Erythroblast (primary cell): ENCODE measurements at regions not wholly inside any gene's neighbourhood (a gene's known extent, or its start where the extent isn't known, plus 50 kb on each side); places are given as distances from the start of the nearest gene placed in this dataset.

Experiments
- GATA1 ChIP-seq: IDR thresholded peaks from 2 replicates; pipeline ENCODE4 v1.6.1; 2011; ENCODE audit warnings: low read depth, mild to moderate bottlenecking, control low read depth, low read length, moderate library complexity
- POLR2A ChIP-seq: IDR thresholded peaks from 2 replicates; pipeline ENCODE4 v1.6.1; 2011; ENCODE audit warnings: mild to moderate bottlenecking, low read length

DNA sequence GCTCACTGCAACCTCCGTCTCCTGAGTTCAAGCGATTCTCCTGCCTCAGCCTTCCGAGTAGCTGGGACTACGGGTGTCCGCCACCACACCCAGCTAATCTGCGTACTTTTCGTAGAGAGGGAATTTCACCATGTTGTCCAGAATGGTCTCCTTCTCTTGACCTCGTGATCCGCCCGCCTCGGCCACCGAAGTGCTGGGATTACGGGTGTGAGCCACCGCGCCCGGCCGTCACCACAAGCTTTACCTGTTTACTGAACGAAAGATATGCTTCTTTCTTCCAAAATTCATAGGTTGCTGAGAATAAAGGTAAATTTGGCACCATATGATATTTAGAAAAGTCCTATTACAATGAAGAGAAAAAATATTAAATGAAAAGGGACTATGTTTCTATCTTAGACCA is 333.5 kb upstream of the EPHA6 start:
- TF ChIP-seq POLR2A (no peak), GATA1 (no peak)
